ENCODE measurements at regions not wholly inside any gene's neighbourhood (a gene's known extent, or its start where the extent isn't known, plus 50 kb on each side); places are given as distances from the start of the nearest gene placed in this dataset.
A peak's percentile ranks its signal among the peaks of the same experiment; 100 is the strongest.
"Not testable (repeated sequence)": the region's sequence is repeated elsewhere in the genome, so short reads cannot be mapped to it uniquely, and the experiment has no call there.

- peak; percentile 60 for ATAC-seq
- no peak for DNase-seq
- intact Hi-C loops (cut with DNase I, micrococcal nuclease): no loop called here
These were observed 51.5 kb upstream of the C1orf53 start for GRCh38 chr1:197850918-197851317.

DNA sequence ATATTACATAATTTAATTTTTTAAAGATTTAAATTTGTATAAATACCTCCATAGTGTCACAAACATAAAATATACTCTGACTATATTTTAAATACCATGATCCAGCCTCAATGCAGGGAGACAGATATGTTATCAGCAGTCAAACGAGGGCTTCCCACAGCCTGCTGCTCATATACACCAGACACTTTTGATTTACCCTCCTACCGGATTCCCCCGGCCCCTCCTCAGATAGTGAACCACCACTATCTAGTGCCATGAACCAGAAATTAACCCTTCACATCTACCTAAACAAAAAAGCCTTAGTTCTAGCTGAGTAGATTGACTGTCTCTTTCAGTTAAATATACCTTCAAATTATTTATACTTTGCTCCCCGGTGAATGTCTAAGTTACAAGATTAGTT lies 52.4 kb upstream of the C1orf53 start:
- ATAC-seq: no peak
- intact Hi-C loops (cut with DNase I, micrococcal nuclease): no loop called here
- no peak for DNase-seq

DNA sequence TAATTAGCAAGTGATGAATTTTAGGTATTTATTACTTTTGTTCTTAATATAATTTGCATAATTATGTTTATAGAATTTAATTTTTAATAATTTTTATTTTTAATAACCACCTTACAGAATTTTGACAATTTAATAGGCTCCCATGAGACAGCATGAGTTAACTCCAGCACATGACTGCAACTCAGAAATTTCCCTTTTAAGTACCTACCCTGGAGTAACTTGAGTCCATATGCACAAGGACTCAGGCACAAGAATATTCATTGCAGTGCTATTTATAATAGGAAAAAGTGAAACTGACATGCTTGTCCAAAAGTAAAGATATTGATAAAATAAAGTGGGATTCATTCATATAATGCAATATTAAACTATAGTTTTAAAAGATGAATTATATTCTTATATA lies 54.1 kb upstream of the C1orf53 start:
- no peak for DNase-seq
- intact Hi-C loops (cut with DNase I, micrococcal nuclease): no loop called here
- no peak for ATAC-seq

DNA sequence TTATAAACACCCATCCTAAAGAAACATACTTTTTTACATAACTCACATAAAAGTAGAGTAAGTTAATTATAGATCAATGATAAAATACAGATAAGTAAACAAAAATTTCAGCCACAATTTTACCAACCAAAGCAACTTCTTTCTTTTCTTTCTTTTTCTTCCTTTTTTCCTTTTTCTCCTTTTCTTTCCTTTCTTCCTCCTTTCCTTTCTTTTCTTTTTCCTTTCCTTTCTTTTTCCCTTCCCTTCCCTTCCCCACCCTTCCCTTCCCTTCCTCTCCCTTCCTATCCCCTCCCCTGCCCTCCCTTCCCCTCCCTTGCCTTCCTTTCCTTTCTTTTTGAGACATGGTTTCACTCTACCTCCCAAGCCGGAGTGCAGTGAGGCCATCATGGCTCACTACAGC lies 56.5 kb upstream of the C1orf53 start:
- ATAC-seq (no peak), DNase-seq (no peak)
- intact Hi-C loops (cut with DNase I, micrococcal nuclease): no loop called here

- DNase-seq: no peak
- intact Hi-C loops (cut with DNase I, micrococcal nuclease): no loop called here
- ATAC-seq: no peak
These were observed 57.8 kb upstream of the C1orf53 start for GRCh38 chr1:197844651-197845050.

GRCh38 chr1:197843401-197843800 lies 59.0 kb upstream of the C1orf53 start:
- intact Hi-C loops (cut with DNase I, micrococcal nuclease): no loop called here
- DNase-seq (no peak), ATAC-seq (no peak)

GRCh38 chr1:197842646-197843045 lies 59.8 kb upstream of the C1orf53 start:
- ATAC-seq: no peak
- intact Hi-C loops (cut with DNase I, micrococcal nuclease): no loop called here
- no peak for DNase-seq

DNA sequence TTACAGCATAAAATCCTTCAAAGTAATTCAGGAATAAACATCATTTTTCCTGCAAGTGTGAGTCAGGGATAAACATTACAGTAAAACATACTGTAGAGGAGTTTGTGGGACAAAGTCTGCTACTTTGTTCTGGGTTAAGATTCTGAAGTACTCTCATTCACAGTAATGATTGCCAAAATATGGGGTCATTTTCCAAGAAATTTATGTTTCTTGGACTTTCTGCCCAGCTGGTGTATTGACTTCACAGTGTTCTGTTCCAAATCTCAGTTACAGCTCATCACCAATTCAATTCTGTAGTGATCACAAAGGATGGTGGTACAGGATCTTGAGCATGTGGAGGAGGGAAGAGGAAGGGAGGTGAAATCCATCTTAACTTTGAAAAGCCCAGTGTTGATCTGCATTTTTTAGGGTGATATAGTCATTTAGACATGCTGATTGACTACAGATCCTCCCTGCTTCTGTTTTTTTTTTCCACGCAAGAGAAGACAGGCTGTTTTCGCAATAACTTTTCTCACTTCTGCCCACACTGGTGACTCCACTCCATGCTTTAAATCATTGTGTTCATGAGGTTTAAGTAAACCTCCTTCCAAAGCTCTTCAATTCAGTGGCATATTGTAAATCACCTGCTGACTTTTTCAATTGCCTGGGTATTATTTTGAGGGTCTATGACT lies 60.4 kb upstream of the C1orf53 start:
- DNase-seq (no peak), ATAC-seq (peak; percentile 64)
- intact Hi-C loops (cut with DNase I, micrococcal nuclease): no loop called here

DNA sequence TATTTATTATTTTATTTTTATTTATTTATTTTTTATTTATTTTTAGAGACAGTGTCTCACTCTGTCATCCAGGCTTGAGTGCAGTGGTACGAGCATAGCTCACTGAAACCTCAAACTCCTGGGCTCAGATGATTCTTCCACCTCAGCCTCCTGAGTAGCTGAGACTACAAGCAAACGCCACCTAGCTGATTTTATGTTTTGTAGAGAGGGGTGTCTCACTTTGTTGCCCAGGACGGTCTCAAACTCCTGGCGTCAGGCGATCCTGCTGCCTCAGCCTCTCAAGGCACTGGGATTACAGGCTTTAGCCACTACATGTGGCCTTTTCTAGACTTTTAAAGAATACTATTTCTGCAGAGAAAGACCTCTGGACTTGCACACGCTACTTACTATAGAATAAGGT lies 61.3 kb upstream of the C1orf53 start:
- no peak for DNase-seq
- intact Hi-C loops (cut with DNase I, micrococcal nuclease): no loop called here
- no peak for ATAC-seq

GRCh38 chr1:197839786-197840185 lies 62.6 kb upstream of the C1orf53 start:
- intact Hi-C loops (cut with DNase I, micrococcal nuclease); ATAC-seq: not testable (repeated sequence)

DNA sequence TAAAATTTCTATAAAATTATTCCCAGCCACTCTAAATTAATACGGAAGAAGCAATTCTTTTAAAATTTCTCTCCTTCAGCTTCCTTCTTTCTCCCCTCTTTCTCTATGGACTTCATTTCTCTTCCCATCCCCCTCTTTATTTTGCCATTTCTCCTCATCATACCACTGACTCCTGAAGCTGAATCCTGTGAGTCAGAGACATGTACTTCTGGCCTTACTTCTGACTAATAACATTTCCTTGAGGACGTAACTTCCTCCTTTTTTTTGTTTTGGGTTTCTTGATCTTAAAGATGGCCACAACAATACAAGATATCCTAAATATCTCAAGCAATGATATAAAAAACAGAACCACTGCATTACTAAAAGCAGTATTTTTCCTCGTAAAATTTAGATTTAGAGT lies 63.6 kb upstream of the DENND1B start:
- ATAC-seq: peak; percentile 57
- no peak for DNase-seq
- intact Hi-C loops (cut with DNase I, micrococcal nuclease): no loop called here

More at GRCh38 chr1:197839786-197840185, 62.6 kb upstream of the C1orf53 start:
- not testable (repeated sequence) for DNase-seq

DNA sequence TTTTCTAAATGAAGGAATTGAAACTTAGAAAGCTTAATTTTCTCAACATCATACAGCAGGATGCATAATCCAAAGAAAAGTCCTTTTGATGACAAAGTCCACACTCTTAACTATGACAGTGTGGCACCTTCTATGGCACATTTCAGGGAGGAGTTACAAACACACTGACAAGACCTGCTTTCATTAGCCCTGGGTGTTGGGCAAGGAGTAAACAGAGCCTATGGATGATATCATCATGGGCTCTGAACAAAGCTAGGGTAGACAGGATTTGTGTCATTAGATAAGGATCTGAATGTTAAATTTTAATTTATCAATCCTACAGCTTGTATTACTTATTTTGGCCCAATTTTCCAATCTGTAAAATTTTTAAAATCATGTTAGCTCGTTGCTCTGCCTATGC lies 62.6 kb upstream of the DENND1B start:
- ATAC-seq (peak; percentile 96), DNase-seq (no peak)
- intact Hi-C loops (cut with DNase I, micrococcal nuclease): no loop called here

- ATAC-seq; DNase-seq; intact Hi-C loops (cut with DNase I, micrococcal nuclease): not testable (repeated sequence)
These were observed 61.1 kb upstream of the DENND1B start for GRCh38 chr1:197836356-197836755.

DNA sequence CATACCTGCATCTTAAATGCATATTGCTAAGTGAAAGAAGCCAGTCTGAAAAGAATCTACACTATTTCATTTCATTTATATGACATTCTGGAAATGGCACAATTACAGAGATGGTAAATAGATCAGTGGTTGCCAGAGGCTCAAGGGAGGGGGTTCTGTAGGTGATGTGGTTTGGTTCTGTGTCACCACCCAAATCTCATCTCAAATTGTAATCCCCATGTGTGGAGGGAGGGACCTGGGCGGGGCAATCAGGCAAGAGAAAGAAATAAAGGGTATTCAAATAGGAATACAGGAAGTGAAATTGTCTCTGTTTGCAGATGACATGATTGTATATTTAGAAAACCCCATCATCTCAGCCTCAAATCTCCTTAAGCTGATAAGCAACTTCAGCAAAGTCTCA lies 53.7 kb upstream of the DENND1B start:
- DNase-seq; intact Hi-C loops (cut with DNase I, micrococcal nuclease); ATAC-seq: not testable (repeated sequence)

- no peak for DNase-seq
- no peak for ATAC-seq
- intact Hi-C loops (cut with DNase I, micrococcal nuclease): no loop called here
These were observed 50.3 kb upstream of the DENND1B start for GRCh38 chr1:197825541-197825940.
